Trophoblast cell (in vitro differentiated cells and primary cell): ENCODE measurements at regions not wholly inside any gene's neighbourhood (a gene's known extent, or its start where the extent isn't known, plus 50 kb on each side); places are given as distances from the start of the nearest gene placed in this dataset.
A peak's percentile ranks its signal among the peaks of the same experiment; 100 is the strongest.

Experiments used
- DNase-seq, 2 donors: peaks; one replicate each; pipeline ENCODE4 v3.0.0-alpha.2; 2016
- H2AFZ ChIP-seq: 2 replicates; pipeline ENCODE4 v1.6.1; 2013; ENCODE audit warnings: low read length, moderate library complexity, mild to moderate bottlenecking; ENCODE audit not compliant: insufficient read depth, poor library complexity
- H2AK5ac ChIP-seq: 2 replicates; pipeline ENCODE4 v1.6.1; 2013; ENCODE audit warnings: mild to moderate bottlenecking, low read length
- H2BK120ac ChIP-seq: 2 replicates; pipeline ENCODE4 v1.6.1; 2013; ENCODE audit warnings: low read length, mild to moderate bottlenecking, moderate library complexity; ENCODE audit not compliant: insufficient read depth, poor library complexity
- H2BK12ac ChIP-seq: 2 replicates; pipeline ENCODE4 v1.6.1; 2013; ENCODE audit warnings: mild to moderate bottlenecking, low read length, moderate library complexity
- H2BK5ac ChIP-seq: 2 replicates; pipeline ENCODE4 v1.6.1; 2013; ENCODE audit warnings: low read length, low read depth, moderate library complexity, mild to moderate bottlenecking; ENCODE audit not compliant: poor library complexity
- H3K14ac ChIP-seq: 2 replicates; pipeline ENCODE4 v1.6.1; 2013; ENCODE audit warnings: mild to moderate bottlenecking, low read length
- H3K18ac ChIP-seq: 2 replicates; pipeline ENCODE4 v1.6.1; 2013; ENCODE audit warnings: mild to moderate bottlenecking, low read length
- H3K23ac ChIP-seq: 2 replicates; pipeline ENCODE4 v1.6.1; 2013; ENCODE audit warnings: low read length
- H3K27ac ChIP-seq: 2 replicates; pipeline ENCODE4 v1.5.1; 2013; ENCODE audit warnings: low read depth, mild to moderate bottlenecking, inconsistent platforms, low read length, moderate library complexity
- H3K27me3 ChIP-seq: 2 replicates; pipeline ENCODE4 v1.6.1; 2013; ENCODE audit warnings: inconsistent platforms, mild to moderate bottlenecking, low read length, moderate library complexity; ENCODE audit not compliant: insufficient read depth
- H3K36me3 ChIP-seq, 2 experiments: 1 replicate in 1 of 2; 2 replicates in 1 of 2; pipeline ENCODE4 v1.6.1; 2013; ENCODE audit warnings: low read length in 2 of 2, mild to moderate bottlenecking in 2 of 2, moderate library complexity in 1 of 2; ENCODE audit not compliant: insufficient read depth in 2 of 2, control insufficient read depth in 1 of 2
- H3K4ac ChIP-seq: 2 replicates; pipeline ENCODE4 v1.6.1; 2013; ENCODE audit warnings: low read depth, mild to moderate bottlenecking, low read length, moderate library complexity
- H3K4me1 ChIP-seq, 2 experiments: 1 replicate in 1 of 2; 2 replicates in 1 of 2; pipeline ENCODE4 v1.6.1; 2013; ENCODE audit warnings: low read length in 2 of 2, mild to moderate bottlenecking in 2 of 2, moderate library complexity in 1 of 2; ENCODE audit not compliant: insufficient read depth in 2 of 2, control insufficient read depth in 1 of 2
- H3K4me2 ChIP-seq: 2 replicates; pipeline ENCODE4 v1.6.1; 2013; ENCODE audit warnings: inconsistent platforms, mild to moderate bottlenecking, low read length, moderate library complexity
- H3K4me3 ChIP-seq: 2 replicates; pipeline ENCODE4 v1.5.1; 2013; ENCODE audit warnings: mild to moderate bottlenecking, low read depth, low read length, inconsistent platforms
- H3K79me1 ChIP-seq: one replicate; pipeline ENCODE4 v1.6.1; 2013; ENCODE audit warnings: low read length
- H3K79me2 ChIP-seq: 2 replicates; pipeline ENCODE4 v1.6.1; 2013; ENCODE audit warnings: low read length, mild to moderate bottlenecking; ENCODE audit not compliant: control insufficient read depth, insufficient read depth, poor library complexity
- H3K9ac ChIP-seq: 2 replicates; pipeline ENCODE4 v1.6.1; 2013; ENCODE audit warnings: mild to moderate bottlenecking, low read length
- H3K9me3 ChIP-seq: 2 replicates; pipeline ENCODE4 v1.6.1; 2013; ENCODE audit warnings: low read depth, mild to moderate bottlenecking, control low read depth, inconsistent platforms, low read length; ENCODE audit not compliant: insufficient read depth
- H4K12ac ChIP-seq: 2 replicates; pipeline ENCODE4 v1.6.1; 2013; ENCODE audit warnings: low read depth, mild to moderate bottlenecking, low read length, moderate library complexity
- H4K8ac ChIP-seq: 2 replicates; pipeline ENCODE4 v1.6.1; 2013; ENCODE audit warnings: low read depth, mild to moderate bottlenecking, low read length, moderate library complexity
- H4K91ac ChIP-seq: one replicate; pipeline ENCODE4 v1.6.1; 2013; ENCODE audit warnings: low read depth, mild to moderate bottlenecking, low read length, moderate library complexity
- WGBS: extraction: QIAGEN DNeasy Blood & Tissue Kit; methylation state at CpG from one replicate; pipeline ENCODE4 v1.1.7; 2013; ENCODE audit warnings: missing lambda C conversion rate; ENCODE audit not compliant: insufficient read length, insufficient coverage; ENCODE audit errors: extremely low coverage; 5-methylcytosine and 5-hydroxymethylcytosine counted together

DNA sequence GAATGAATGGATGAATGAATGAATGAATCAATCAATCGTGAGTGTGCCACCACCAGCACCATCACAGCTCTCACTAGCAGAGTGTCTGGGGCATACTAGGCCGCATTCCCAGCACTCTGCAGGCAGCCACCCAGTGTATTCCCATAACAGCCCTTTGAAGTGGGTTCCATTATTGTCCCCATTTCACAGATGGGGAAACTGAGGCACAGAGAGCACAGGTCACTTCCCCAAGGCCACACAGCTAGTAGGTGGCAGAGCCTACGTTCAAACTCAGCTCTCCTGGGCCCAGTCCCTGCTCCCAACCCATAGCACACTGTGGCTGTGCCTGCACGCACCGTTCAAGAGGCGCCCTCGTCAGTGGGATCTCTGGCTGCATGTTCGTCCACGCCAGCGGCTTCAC is 88.1 kb downstream of the RFLNA start:
- no peak overlapping the region for H4K91ac ChIP-seq
- WGBS = no CpG with 5 or more reads among the region's 10 CpGs
- peaks cover 11% of the 10 kb centered on the region for H3K79me2 ChIP-seq
- H3K27me3 ChIP-seq = no peaks in the 10 kb centered on the region
- H3K36me3 ChIP-seq = peaks cover 55 to 58% of the 10 kb centered on the region in 2 experiments
- DNase-seq = no peak
- no peak overlapping the region for H2BK12ac ChIP-seq
- no peak overlapping the region for H3K4me3 ChIP-seq
- no peak overlapping the region for H2AK5ac ChIP-seq
- no peak overlapping the region for H2BK120ac ChIP-seq
- H3K14ac ChIP-seq = no peak overlapping the region
- H3K9ac ChIP-seq = peak overlapping the region; percentile 13
- peak overlapping the region; percentile 2 for H3K18ac ChIP-seq
- H3K9me3 ChIP-seq = no peaks in the 10 kb centered on the region
- H4K8ac ChIP-seq = no peak overlapping the region
- no peak overlapping the region for H2BK5ac ChIP-seq
- no peak overlapping the region for H4K12ac ChIP-seq
- no peak overlapping the region for H3K27ac ChIP-seq
- peaks cover 43% of the 10 kb centered on the region for H3K79me1 ChIP-seq
- peaks cover 65 to 66% of the 10 kb centered on the region in 2 experiments for H3K4me1 ChIP-seq
- H3K23ac ChIP-seq = no peak overlapping the region
- no peak overlapping the region for H3K4me2 ChIP-seq
- H2AFZ ChIP-seq = no peak overlapping the region
- H3K4ac ChIP-seq = no peak overlapping the region

DNA sequence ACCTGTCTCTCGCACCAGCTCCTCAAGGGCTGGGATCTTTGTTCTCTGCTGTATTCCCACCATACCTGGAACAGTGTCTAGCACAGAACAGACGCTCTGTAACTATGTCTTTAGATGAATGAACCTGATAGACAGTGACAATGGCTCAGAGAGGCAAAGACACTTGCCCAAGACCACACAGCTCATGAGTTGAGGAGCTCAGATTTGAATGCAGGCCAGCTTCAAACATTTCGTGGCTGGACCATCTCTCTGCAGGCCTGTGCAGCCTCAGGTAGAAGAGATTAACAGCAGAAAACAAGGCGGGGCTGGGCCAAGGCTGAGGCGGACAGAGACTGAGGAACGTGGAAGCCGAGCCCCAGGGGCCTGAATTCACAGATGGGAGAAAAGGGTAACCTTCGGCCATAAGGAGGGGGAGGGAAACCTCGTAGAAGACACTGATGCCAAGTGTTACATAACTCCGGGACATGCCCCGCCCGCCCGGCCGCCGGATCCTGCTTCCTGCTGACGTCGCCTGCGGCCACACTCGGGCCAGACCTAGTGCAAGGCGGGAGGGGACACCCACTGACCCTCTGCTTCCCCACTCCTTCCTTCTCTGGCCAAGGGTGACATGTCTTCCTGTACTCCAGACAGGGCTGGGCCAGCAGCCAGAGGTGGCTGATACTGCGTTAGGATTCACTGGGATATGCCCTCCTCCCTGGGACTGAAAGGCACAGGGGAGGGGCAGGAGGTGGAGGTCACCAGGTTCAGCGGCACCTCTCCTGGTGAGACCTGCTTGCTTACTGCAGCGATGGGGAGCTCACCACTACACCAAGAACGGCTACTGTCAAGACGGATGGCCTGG is 86.8 kb downstream of the RFLNA start:
- Histone ChIP-seq H3K4me3 (no peak overlapping the region), H3K4me2 (no peak overlapping the region), H4K8ac (peak overlapping the region; percentile 3)

DNA sequence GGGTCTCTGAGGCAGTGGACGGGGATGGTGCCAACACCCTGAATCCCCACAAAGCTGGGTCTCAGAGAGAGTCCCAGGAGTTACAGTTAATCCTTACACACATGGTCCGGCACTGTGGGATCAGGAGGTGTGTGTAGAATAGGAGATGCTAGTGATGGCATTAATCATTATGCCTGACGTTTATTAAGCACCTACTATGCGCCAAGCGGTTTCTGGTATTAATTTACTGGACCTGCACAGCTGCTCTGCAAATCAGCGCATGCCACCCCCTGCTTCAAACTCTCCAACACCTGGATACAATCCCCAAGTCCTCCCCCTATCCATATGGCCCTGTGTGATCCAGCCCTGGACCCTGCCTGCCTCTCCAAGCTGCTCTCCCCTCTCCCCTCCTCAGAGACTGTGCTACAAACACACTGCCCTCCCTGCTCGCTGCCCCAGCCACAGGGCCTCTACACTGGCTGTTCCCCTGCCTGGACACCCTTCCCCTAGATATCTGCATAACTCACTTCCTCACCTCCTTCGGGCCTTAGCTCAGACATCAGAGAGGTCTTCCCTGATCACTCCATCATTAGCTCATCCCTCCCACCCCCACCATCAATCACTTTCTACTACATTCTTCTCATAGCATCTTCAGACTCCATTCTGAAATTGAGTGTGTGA is 86.0 kb downstream of the RFLNA start:
- Histone ChIP-seq H4K91ac (peak overlapping the region; percentile 71), H3K9ac (no peak overlapping the region), H3K4ac (no peak overlapping the region), H3K79me2 (peaks cover 6% of the 10 kb centered on the region), H3K23ac (no peak overlapping the region), H2BK120ac (peak overlapping the region; percentile 24), H2AK5ac (no peak overlapping the region), H3K9me3 (no peaks in the 10 kb centered on the region), H3K18ac (peak overlapping the region; percentile 40), H3K27me3 (no peaks in the 10 kb centered on the region), H3K79me1 (peaks cover 28% of the 10 kb centered on the region), H4K8ac (no peak overlapping the region), H3K4me1 (peaks cover 49 to 51% of the 10 kb centered on the region in 2 experiments), H3K4me2 (no peak overlapping the region), H2BK12ac (peak overlapping the region; percentile 53), H4K12ac (no peak overlapping the region), H2BK5ac (peak overlapping the region; percentile 7), H3K27ac (peak overlapping the region; percentile 55), H3K14ac (peak overlapping the region; percentile 4), H2AFZ (no peak overlapping the region), H3K36me3 (peaks cover 72 to 76% of the 10 kb centered on the region in 2 experiments), H3K4me3 (no peak overlapping the region)
- no peak for DNase-seq
- WGBS = no CpG with 5 or more reads among the region's 8 CpGs

More for the DNA sequence above, 86.8 kb downstream of the RFLNA start:
- H2BK5ac ChIP-seq = peak overlapping the region; percentile 5
- H2AFZ ChIP-seq = no peak overlapping the region
- peaks cover 7% of the 10 kb centered on the region for H3K79me2 ChIP-seq
- peak overlapping the region; percentile 34 for H3K18ac ChIP-seq
- peak overlapping the region; percentile 39 for H3K27ac ChIP-seq
- peak overlapping the region; percentile 22 for H3K9ac ChIP-seq
- no CpG with 5 or more reads among the region's 25 CpGs for WGBS
- peak overlapping the region; percentile 38 for H2BK12ac ChIP-seq
- no peak overlapping the region for H2BK120ac ChIP-seq
- H3K14ac ChIP-seq = peak overlapping the region; percentile 5
- H3K4ac ChIP-seq = no peak overlapping the region
- H3K9me3 ChIP-seq = no peaks in the 10 kb centered on the region
- no peaks in the 10 kb centered on the region for H3K27me3 ChIP-seq
- H3K79me1 ChIP-seq = peaks cover 35% of the 10 kb centered on the region
- peak overlapping the region; percentile 11 for H2AK5ac ChIP-seq
- H4K91ac ChIP-seq = peak overlapping the region; percentile 51
- peaks cover 64 to 68% of the 10 kb centered on the region in 2 experiments for H3K36me3 ChIP-seq
- DNase-seq = peak in 1 of 2 donors; percentile 55
- no peak overlapping the region for H4K12ac ChIP-seq
- H3K23ac ChIP-seq = no peak overlapping the region
- H3K4me1 ChIP-seq = peaks cover 57 to 58% of the 10 kb centered on the region in 2 experiments

DNA sequence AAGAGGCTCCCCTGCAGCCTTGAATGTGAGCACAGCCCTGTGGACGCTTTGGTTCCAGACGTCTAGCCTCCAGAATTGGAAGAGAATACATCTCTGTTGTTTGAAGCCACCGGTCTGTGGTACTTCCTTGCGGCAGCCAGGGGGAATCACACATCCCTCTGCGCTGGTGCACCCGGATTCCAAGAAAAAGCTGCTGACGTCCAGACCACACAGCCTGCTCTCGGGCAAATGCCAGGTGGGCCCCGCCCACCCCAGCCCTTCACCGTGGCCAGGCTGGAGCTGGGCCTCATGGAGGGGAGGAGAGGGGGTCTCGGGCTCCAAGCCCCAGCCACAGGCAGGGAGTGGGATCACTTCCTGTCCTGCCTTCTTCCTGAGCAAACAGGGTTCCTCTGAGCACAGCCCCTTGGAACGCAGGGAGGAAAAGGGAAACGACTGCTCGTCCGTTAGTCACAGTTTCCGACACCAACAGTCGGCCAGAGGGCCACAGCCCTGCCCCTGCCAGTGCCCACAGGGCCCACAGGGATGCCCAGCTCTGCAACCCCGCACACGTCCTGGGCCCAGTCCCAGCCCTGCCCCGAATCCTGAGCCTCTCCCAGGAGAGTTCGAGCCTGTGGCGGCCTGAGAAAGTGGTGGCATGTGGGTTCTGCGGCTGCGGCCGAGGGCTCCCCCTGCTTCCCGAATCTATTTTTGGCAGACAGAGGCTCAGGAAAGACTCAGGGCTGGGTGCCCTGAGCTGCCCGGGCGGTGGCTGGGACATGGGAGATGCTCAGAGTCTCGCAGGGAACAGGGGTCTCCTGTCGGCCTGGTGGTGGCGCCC is 85.3 kb downstream of the RFLNA start:
- H2BK120ac ChIP-seq = peak overlapping the region; percentile 37
- H3K27ac ChIP-seq = peak overlapping the region; percentile 55

More for the DNA sequence above, 85.3 kb downstream of the RFLNA start:
- peaks cover 42 to 44% of the 10 kb centered on the region in 2 experiments for H3K4me1 ChIP-seq
- H4K91ac ChIP-seq = peak overlapping the region; percentile 71
- H2BK5ac ChIP-seq = peak overlapping the region; percentile 7
- H3K9ac ChIP-seq = no peak overlapping the region
- no peak overlapping the region for H4K8ac ChIP-seq
- peaks cover 22% of the 10 kb centered on the region for H3K79me1 ChIP-seq
- peak overlapping the region; percentile 4 for H3K14ac ChIP-seq
- H4K12ac ChIP-seq = peak overlapping the region; percentile 32
- no peaks in the 10 kb centered on the region for H3K9me3 ChIP-seq
- H3K27me3 ChIP-seq = no peaks in the 10 kb centered on the region
- H3K18ac ChIP-seq = peak overlapping the region; percentile 40
- no peak overlapping the region for H3K23ac ChIP-seq
- peak in 1 of 2 donors; percentile 35 for DNase-seq
- H3K4ac ChIP-seq = no peak overlapping the region
- H2AFZ ChIP-seq = peak overlapping the region; percentile 27
- H3K79me2 ChIP-seq = peaks cover 2% of the 10 kb centered on the region
- no peak overlapping the region for H3K4me3 ChIP-seq
- peak overlapping the region; percentile 53 for H2BK12ac ChIP-seq
- WGBS = no CpG with 5 or more reads among the region's 31 CpGs
- peaks cover 75 to 80% of the 10 kb centered on the region in 2 experiments for H3K36me3 ChIP-seq
- peak overlapping the region; percentile 34 for H2AK5ac ChIP-seq
- H3K4me2 ChIP-seq = no peak overlapping the region
